Activated CD8-positive, alpha-beta T cell treated with anti-CD3 and anti-CD28 coated beads for 36 hours (primary cell): ENCODE measurements at regions not wholly inside any gene's neighbourhood (a gene's known extent, or its start where the extent isn't known, plus 50 kb on each side); places are given as distances from the start of the nearest gene placed in this dataset.
"Not testable (repeated sequence)": the region's sequence is repeated elsewhere in the genome, so short reads cannot be mapped to it uniquely, and the experiment has no call there.

Source experiments
- ATAC-seq: fragments of 200-7000 bp; cut with Tn5 transposase; one replicate; pipeline ENCODE4 v1.10.0; 2021; ENCODE audit warnings: mild to moderate bottlenecking, moderate library complexity
- CTCF ChIA-PET: fragments of 350-600 bp; sonication (Branson Sonifier 250); formaldehyde crosslinking; loops from one replicate; lab custom pipeline; 2021; ENCODE audit warnings: antibody characterized with exemption; lab: Charles Lee
- POLR2A ChIA-PET: fragments of 350-600 bp; sonication (Branson Sonifier 250); formaldehyde crosslinking; loops from one replicate; lab custom pipeline; 2021; ENCODE audit warnings: antibody characterized with exemption; lab: Charles Lee
- DNase-seq: peaks from one replicate; pipeline ENCODE4 v3.0.0-alpha.2; 2020
- H3K27ac Mint-ChIP-seq: one replicate; pipeline ENCODE4 v1.8.0; 2021; ENCODE audit warnings: mild to moderate bottlenecking, mixed read lengths
- H3K27me3 Mint-ChIP-seq: one replicate; pipeline ENCODE4 v1.8.0; 2021; ENCODE audit warnings: mixed read lengths
- H3K36me3 Mint-ChIP-seq: one replicate; pipeline ENCODE4 v1.8.0; 2021; ENCODE audit warnings: low read depth, mixed read lengths
- H3K4me1 Mint-ChIP-seq: one replicate; pipeline ENCODE4 v1.8.0; 2021; ENCODE audit warnings: low read depth, mixed read lengths
- H3K4me3 Mint-ChIP-seq: one replicate; pipeline ENCODE4 v1.8.0; 2021; ENCODE audit warnings: mild to moderate bottlenecking, moderate library complexity, mixed read lengths
- H3K9me3 Mint-ChIP-seq: one replicate; pipeline ENCODE4 v1.8.0; 2021; ENCODE audit warnings: mixed read lengths
- CTCF ChIP-seq: fragments of 200-600 bp; IDR thresholded peaks from one replicate; pipeline ENCODE4 v1.8.0; 2022; ENCODE audit warnings: antibody characterized with exemption, mild to moderate bottlenecking
- intact Hi-C: fragments of 100-400 bp; cut with micrococcal nuclease; formaldehyde crosslinking; loops from one replicate; pipeline ENCODE4 v1.10.0; 2022

- H3K4me3 Mint-ChIP-seq, result no peak overlapping the region
- ChIA-PET CTCF (no interaction called here), POLR2A (no interaction called here)
- peaks cover 4% of the 10 kb centered on the region for H3K9me3 Mint-ChIP-seq
- no peak overlapping the region for H3K27ac Mint-ChIP-seq
- intact Hi-C loops, result no loop called here
- peaks cover 2% of the 10 kb centered on the region for H3K27me3 Mint-ChIP-seq
- DNase-seq (no peak), ATAC-seq (no peak)
- TF ChIP-seq CTCF, result no peak
- H3K4me1 Mint-ChIP-seq, result no peaks in the 10 kb centered on the region
- H3K36me3 Mint-ChIP-seq, result no peaks in the 10 kb centered on the region
These were observed 170.8 kb downstream of the PMAIP1 start for GRCh38 chr18:60070631-60071030.

GRCh38 chr18:60069145-60069544, 169.3 kb downstream of the PMAIP1 start:
- no peak overlapping the region for H3K4me3 Mint-ChIP-seq
- no peak overlapping the region for H3K27ac Mint-ChIP-seq
- H3K36me3 Mint-ChIP-seq, result no peaks in the 10 kb centered on the region
- TF ChIP-seq CTCF, result no peak
- H3K4me1 Mint-ChIP-seq, result no peaks in the 10 kb centered on the region
- DNase-seq (no peak), ATAC-seq (no peak)
- ChIA-PET CTCF (interaction anchor here (0.7 kb wide), 1 partner anchor 191 kb away, joined by 3 read pairs; no protein-coding TSS in a partner anchor), POLR2A (no interaction called here)
- H3K27me3 Mint-ChIP-seq, result peaks cover 2% of the 10 kb centered on the region
- intact Hi-C loops, result no loop called here
- peaks cover 4% of the 10 kb centered on the region for H3K9me3 Mint-ChIP-seq

GRCh38 chr18:60067426-60068210, 167.8 kb downstream of the PMAIP1 start:
- no peak overlapping the region for H3K4me3 Mint-ChIP-seq
- H3K4me1 Mint-ChIP-seq, result no peaks in the 10 kb centered on the region
- intact Hi-C loops, result no loop called here
- POLR2A ChIA-PET, result no interaction called here
- ATAC-seq (no peak), DNase-seq (no peak)
- H3K36me3 Mint-ChIP-seq, result no peaks in the 10 kb centered on the region
- H3K27ac Mint-ChIP-seq, result no peak overlapping the region
- H3K9me3 Mint-ChIP-seq, result peaks cover 4% of the 10 kb centered on the region
- CTCF ChIA-PET, result interaction anchor here (0.7 to 0.9 kb wide), 2 partner anchors 48 to 79 kb away, joined by 3 to 4 read pairs; no protein-coding TSS in a partner anchor
- peaks cover 2% of the 10 kb centered on the region for H3K27me3 Mint-ChIP-seq
- no peak for TF ChIP-seq CTCF

GRCh38 chr18:60066219-60066975, 166.6 kb downstream of the PMAIP1 start:
- ChIA-PET POLR2A (no interaction called here), CTCF (interaction anchor here (0.9 to 1.6 kb wide), 2 partner anchors 9 to 21 kb away, joined by 3 to 4 read pairs; no protein-coding TSS in a partner anchor)
- Mint-ChIP-seq H3K4me3 (no peak overlapping the region), H3K36me3 (no peaks in the 10 kb centered on the region), H3K27me3 (peaks cover 2% of the 10 kb centered on the region), H3K9me3 (no peaks in the 10 kb centered on the region), H3K27ac (no peak overlapping the region), H3K4me1 (no peaks in the 10 kb centered on the region)
- TF ChIP-seq CTCF, result no peak
- DNase-seq, result no peak
- intact Hi-C loops, result no loop called here
- ATAC-seq, result no peak

GRCh38 chr18:60064271-60064670, 164.5 kb downstream of the PMAIP1 start:
- no peaks in the 10 kb centered on the region for H3K9me3 Mint-ChIP-seq
- H3K27ac Mint-ChIP-seq, result no peak overlapping the region
- H3K4me3 Mint-ChIP-seq, result no peak overlapping the region
- no peaks in the 10 kb centered on the region for H3K4me1 Mint-ChIP-seq
- DNase-seq (no peak), ATAC-seq (no peak)
- no peaks in the 10 kb centered on the region for H3K36me3 Mint-ChIP-seq
- intact Hi-C loops, result no loop called here
- peaks cover 4% of the 10 kb centered on the region for H3K27me3 Mint-ChIP-seq
- ChIA-PET CTCF (no interaction called here), POLR2A (no interaction called here)
- TF ChIP-seq CTCF, result no peak

- H3K36me3 Mint-ChIP-seq, H3K27ac Mint-ChIP-seq, CTCF ChIA-PET, H3K9me3 Mint-ChIP-seq, H3K4me1 Mint-ChIP-seq, ATAC-seq, POLR2A ChIA-PET, H3K4me3 Mint-ChIP-seq, intact Hi-C loops, DNase-seq, H3K27me3 Mint-ChIP-seq: not testable (repeated sequence)
These were observed 163.0 kb downstream of the PMAIP1 start for GRCh38 chr18:60062831-60063230.
